ENCODE measurements at regions not wholly inside any gene's neighbourhood (a gene's known extent, or its start where the extent isn't known, plus 50 kb on each side); places are given as distances from the start of the nearest gene placed in this dataset.

GRCh38 chr7:84339306-84339705 lies 144.7 kb upstream of the SEMA3A start:
- no peaks in the 10 kb centered on the region for H3K27me3 ChIP-seq (ENCODE audit: insufficient read depth)
- no peaks in the 10 kb centered on the region for H3K9me3 Mint-ChIP-seq
- no peak overlapping the region for H3K4me3 Mint-ChIP-seq
- ATAC-seq (no peak), DNase-seq (ENCODE audit: low spot score) (no peak)
- H3K27me3 Mint-ChIP-seq (ENCODE audit: insufficient read depth, low read depth, poor library complexity), result no peaks in the 10 kb centered on the region
- no peaks in the 10 kb centered on the region for H3K4me1 ChIP-seq (ENCODE audit: insufficient read depth)
- no peak overlapping the region for H3K4me3 ChIP-seq
- H3K4me1 Mint-ChIP-seq, result peaks cover 4% of the 10 kb centered on the region; the same call in 2 of the 3 replicates
- no peak overlapping the region for H3K27ac Mint-ChIP-seq
- no peaks in the 10 kb centered on the region for H3K9me2 ChIP-seq (ENCODE audit: insufficient read depth)
- no peak overlapping the region for H3K4me2 ChIP-seq
- H3K36me3 ChIP-seq (ENCODE audit: insufficient read depth), result no peaks in the 10 kb centered on the region
- H3K79me2 ChIP-seq (replicated peaks; ENCODE audit: insufficient read depth), result no peaks in the 10 kb centered on the region
- TF ChIP-seq NANOG (IDR thresholded peaks at IDR 0.05; ENCODE audit: borderline replicate concordance) (no peak), STAT1 (IDR thresholded peaks at IDR 0.05; ENCODE audit: unreplicated experiment) (no peak), CREB1 (CRISPR knock-in tag; IDR thresholded peaks at IDR 0.05; ENCODE audit: low read depth) (no peak), POLR2AphosphoS5 (IDR thresholded peaks at IDR 0.05; ENCODE audit: low read depth) (no peak), ZNF462 (CRISPR knock-in tag; IDR thresholded peaks at IDR 0.05) (no peak), EZH2 (IDR thresholded peaks at IDR 0.05; ENCODE audit: low read depth, unreplicated experiment) (no peak), JUNB (IDR thresholded peaks at IDR 0.05; ENCODE audit: unreplicated experiment) (no peak), ZNF331 (CRISPR knock-in tag; IDR thresholded peaks at IDR 0.05; ENCODE audit: low read depth) (no peak), ZNF114 (CRISPR knock-in tag; IDR thresholded peaks at IDR 0.05) (no peak), EZH2phosphoT487 (IDR thresholded peaks at IDR 0.05; ENCODE audit: unreplicated experiment) (no peak), ETS1 (IDR thresholded peaks at IDR 0.05) (no peak), CTCF (conservative IDR thresholded peaks at IDR 0.05; ENCODE audit: low read depth in 2 of 2) (no peak), REST (IDR thresholded peaks at IDR 0.05; ENCODE audit: unreplicated experiment) (no peak)
- no peak overlapping the region; the same call in 1 of the 2 replicates for H2AFZ ChIP-seq
- no peaks in the 10 kb centered on the region for H3F3A ChIP-seq (replicated peaks; ENCODE audit: low read depth)
- H3K27ac ChIP-seq (ENCODE audit: low read depth), result no peak overlapping the region
- no peaks in the 10 kb centered on the region for H4K20me1 ChIP-seq (replicated peaks; ENCODE audit: insufficient read depth)
- H3K36me3 Mint-ChIP-seq (ENCODE audit: low read depth), result no peaks in the 10 kb centered on the region

All from GM23338 (cell line).